ENCODE measurements at regions not wholly inside any gene's neighbourhood (a gene's known extent, or its start where the extent isn't known, plus 50 kb on each side); places are given as distances from the start of the nearest gene placed in this dataset.
A peak's percentile ranks its signal among the peaks of the same experiment; 100 is the strongest.

- DNase-seq (ENCODE audit: low spot score in 2 of 2) (no peak), FAIRE-seq (no peak)
Measured at GRCh38 chr2:158049129-158049855, 52.4 kb upstream of the UPP2 start.

GRCh38 chr2:158048327-158048726 lies 53.3 kb upstream of the UPP2 start:
- FAIRE-seq (no peak), DNase-seq (ENCODE audit: low spot score in 2 of 2) (no peak)

GRCh38 chr2:158047156-158047611 lies 54.5 kb upstream of the UPP2 start:
- FAIRE-seq: no peak

GRCh38 chr2:158046121-158046880 lies 55.4 kb upstream of the UPP2 start:
- FAIRE-seq: no peak
- no peak for DNase-seq (ENCODE audit: low spot score in 2 of 2)

More at GRCh38 chr2:158047156-158047611, 54.5 kb upstream of the UPP2 start:
- DNase-seq (ENCODE audit: low spot score in 2 of 2): no peak

DNA sequence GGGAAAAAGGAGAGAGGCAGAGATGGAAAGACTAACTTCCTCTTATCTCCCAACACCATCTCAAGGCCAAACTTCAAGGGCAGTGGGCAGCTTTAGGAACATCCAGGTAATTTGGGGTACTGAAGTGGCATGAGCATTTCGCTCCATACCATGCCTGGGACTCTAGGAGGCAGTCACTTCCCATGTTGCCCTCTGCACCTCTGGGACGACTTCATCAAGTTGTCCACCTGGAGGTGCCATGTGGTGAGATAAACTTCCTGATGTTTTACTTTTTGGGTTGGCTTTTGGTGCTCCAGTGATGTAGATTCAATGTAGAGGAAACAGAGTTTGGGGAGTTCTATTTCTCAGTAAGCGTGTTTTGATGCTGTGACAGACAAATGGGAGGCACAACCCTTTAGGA lies 56.3 kb upstream of the UPP2 start:
- DNase-seq (ENCODE audit: low spot score in 2 of 2) (no peak), FAIRE-seq (no peak)

- no peak for FAIRE-seq
- DNase-seq (ENCODE audit: low spot score in 2 of 2): no peak
Measured at GRCh38 chr2:158043181-158043948, 58.3 kb upstream of the UPP2 start.

DNA sequence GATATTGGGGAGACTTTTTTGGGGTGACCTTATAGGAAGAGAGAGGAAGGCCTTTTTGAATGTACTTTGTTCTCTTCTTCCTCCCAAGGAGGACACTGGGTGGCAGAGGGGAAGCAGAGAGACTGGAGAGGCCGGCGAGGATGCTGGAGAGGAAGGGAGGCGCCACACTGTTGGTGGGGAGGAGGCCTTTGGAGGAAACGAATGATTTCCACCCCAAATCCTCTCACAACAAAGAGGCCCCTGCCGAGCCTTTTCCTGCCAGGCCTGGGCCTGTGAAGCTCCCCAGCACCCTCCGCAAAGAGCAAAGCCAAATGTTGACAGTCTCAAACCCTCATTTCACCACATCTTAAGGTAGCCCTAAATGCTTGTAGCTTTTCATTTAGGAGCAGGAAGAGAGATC lies 59.0 kb upstream of the UPP2 start:
- DNase-seq (ENCODE audit: low spot score in 2 of 2) (no peak), FAIRE-seq (no peak)

- DNase-seq (ENCODE audit: low spot score in 2 of 2) (no peak), FAIRE-seq (no peak)
Measured at GRCh38 chr2:158042245-158042644, 59.4 kb upstream of the UPP2 start.

DNA sequence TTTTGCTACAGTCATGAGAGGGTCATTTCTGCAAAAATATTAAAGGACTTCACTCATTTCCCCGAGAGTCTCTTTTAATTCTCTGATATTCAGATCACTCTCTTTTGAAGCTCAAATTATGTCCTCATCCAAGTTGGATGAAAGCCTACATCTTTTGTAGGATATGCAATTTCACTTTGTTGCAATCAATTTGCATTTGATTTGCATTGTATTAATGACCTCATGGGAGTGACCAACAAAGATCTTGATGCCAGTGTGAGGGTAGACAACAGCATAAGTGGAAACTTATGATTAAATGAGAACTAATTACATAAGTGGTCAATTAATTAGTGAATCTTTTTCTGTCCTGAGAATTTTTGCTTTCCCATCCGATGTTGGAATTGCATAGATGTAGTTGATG lies 60.3 kb upstream of the UPP2 start:
- no peak for FAIRE-seq

DNA sequence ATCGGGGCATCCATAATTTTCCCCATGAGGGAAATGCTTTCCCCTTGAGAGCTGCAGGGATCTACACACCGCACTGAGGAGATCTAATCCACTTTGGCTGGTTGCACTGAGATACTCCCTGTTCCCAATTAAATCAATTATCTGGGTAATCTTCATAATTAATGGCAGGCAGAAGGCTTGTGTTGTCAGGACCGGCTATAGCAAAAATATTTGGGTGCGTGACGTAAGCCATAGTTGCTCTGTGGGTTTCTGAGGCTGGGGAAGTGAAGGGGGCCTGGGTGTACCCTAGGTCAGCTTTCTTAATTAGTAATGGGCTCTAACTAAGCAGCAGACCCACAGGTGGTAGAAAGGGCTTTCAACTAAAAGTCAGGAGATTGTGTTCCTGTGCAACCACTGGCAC lies 62.8 kb upstream of the UPP2 start:
- DNase-seq (ENCODE audit: low spot score in 2 of 2) (no peak), FAIRE-seq (no peak)

More for the DNA sequence above, 60.3 kb upstream of the UPP2 start:
- DNase-seq (ENCODE audit: low spot score in 2 of 2): no peak

- FAIRE-seq (no peak), DNase-seq (ENCODE audit: low spot score in 2 of 2) (peak in 1 of 2 donors; percentile 37)
Measured at GRCh38 chr2:158034198-158034866, 67.3 kb upstream of the UPP2 start.

DNA sequence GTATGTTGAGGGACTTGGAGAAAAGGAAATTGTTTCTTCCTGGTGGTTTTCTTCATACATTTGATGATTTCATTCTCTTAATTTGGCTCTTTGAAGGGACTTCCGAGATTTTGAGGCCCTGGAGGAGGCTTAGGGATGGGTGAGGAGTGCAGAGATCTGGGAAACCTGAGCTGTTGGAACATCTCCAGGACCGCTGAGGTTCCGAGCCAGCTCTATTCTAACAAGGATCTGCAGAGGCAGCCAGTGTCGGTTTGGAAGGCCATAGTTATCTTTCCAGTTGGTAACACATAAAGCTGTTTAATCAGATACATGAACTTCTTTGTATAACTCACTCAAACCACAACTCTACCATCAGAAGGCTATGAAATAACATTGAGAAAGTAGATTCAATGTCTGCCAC lies 70.3 kb upstream of the UPP2 start:
- no peak for FAIRE-seq
- DNase-seq (ENCODE audit: low spot score in 2 of 2): no peak

DNA sequence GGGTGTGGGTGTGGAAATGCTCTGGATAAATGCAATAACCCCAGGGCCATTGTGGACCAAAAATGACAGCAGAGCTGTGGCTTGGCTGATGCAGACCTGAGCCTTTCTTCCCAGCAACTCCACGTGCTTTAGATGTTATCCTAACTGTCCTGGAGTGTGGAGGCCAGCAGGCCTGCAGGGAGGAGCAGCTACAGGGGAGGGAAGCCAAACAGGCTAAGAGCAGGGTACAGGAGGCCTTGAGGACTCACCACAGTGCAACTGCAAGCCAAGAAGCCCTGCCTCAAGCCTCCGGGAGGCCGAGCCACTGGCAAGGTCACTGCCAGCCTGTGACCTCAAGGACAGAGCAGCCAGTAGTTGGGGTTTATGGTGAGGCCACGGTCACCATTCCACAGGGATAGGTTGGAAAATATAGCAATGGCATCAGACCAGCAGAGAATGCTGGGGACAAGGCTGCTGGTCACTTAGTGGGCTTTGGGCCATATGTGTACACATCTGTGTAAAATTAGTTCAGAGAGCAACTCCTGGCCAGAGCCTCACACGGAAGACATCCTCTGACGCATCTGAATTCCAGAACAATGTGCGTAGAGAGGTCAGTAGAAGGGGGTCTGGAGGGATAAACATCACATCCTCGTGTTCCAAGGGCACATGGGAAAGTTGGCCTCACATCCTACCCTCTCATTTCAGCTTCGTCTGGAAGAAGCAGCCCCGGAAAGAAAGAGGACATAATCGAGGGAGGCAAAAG lies 76.2 kb upstream of the UPP2 start:
- FAIRE-seq (no peak), DNase-seq (ENCODE audit: low spot score in 2 of 2) (no peak)

GRCh38 chr2:158024288-158024898 lies 77.3 kb upstream of the UPP2 start:
- FAIRE-seq (peak; percentile 86), DNase-seq (ENCODE audit: low spot score in 2 of 2) (peak in 1 of 2 donors; percentile 27)

- no peak for DNase-seq (ENCODE audit: low spot score in 2 of 2)
- no peak for FAIRE-seq
Measured at GRCh38 chr2:158022888-158023287, 78.8 kb upstream of the UPP2 start.

- FAIRE-seq (no peak), DNase-seq (ENCODE audit: low spot score in 2 of 2) (no peak)
Measured at GRCh38 chr2:158021226-158021625, 80.5 kb upstream of the UPP2 start.

DNA sequence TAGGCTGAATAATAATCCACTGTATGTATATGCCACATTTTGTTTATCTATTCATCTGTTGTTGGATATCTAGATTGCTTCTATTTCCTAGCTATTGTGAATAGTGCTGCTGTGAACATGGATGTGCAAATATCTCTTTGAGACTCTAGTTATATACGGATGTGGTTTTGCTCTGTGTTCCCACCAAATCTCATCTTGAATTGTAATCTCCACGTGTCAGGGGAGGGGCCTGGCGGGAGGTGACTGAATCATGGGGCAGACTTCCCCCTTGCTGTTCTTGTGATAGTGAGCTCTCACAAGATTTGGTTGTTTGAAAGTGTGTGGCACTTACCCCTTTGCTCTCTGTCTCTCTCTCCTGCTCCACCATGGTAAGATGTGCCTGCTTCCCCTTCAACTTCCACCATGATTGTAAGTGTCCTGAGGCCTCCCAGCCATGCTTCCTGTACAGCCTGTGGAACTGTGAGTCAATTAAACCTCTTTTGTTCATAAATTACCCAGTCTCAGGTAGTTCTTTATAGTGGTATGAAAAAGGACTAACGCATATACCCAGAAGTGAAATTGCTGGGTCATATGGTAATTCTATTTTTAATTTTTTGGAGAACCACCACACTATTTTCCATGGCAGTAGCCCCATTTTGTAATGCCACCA lies 86.1 kb upstream of the UPP2 start:
- FAIRE-seq (no peak), DNase-seq (ENCODE audit: low spot score in 2 of 2) (no peak)

- no peak for DNase-seq (ENCODE audit: low spot score in 2 of 2)
- FAIRE-seq: no peak
Measured at GRCh38 chr2:158013891-158014290, 87.8 kb upstream of the UPP2 start.

All from frontal cortex (tissue), 3 donors.